Stromal cell of bone marrow (primary cell): ENCODE measurements at regions not wholly inside any gene's neighbourhood (a gene's known extent, or its start where the extent isn't known, plus 50 kb on each side); places are given as distances from the start of the nearest gene placed in this dataset.
A peak's percentile ranks its signal among the peaks of the same experiment; 100 is the strongest.

Experiments used
- DNase-seq: peaks from one replicate; pipeline ENCODE4 v3.0.0-alpha.2; 2012; ENCODE audit warnings: low read depth

- DNase-seq = no peak
Measured at GRCh38 chr13:111517641-111518010, 197.2 kb downstream of the TEX29 start.

- DNase-seq = no peak
Measured at GRCh38 chr13:111518161-111518792, 197.8 kb downstream of the TEX29 start.

- DNase-seq = no peak
Measured at GRCh38 chr13:111519041-111519440, 198.6 kb downstream of the TEX29 start.

DNA sequence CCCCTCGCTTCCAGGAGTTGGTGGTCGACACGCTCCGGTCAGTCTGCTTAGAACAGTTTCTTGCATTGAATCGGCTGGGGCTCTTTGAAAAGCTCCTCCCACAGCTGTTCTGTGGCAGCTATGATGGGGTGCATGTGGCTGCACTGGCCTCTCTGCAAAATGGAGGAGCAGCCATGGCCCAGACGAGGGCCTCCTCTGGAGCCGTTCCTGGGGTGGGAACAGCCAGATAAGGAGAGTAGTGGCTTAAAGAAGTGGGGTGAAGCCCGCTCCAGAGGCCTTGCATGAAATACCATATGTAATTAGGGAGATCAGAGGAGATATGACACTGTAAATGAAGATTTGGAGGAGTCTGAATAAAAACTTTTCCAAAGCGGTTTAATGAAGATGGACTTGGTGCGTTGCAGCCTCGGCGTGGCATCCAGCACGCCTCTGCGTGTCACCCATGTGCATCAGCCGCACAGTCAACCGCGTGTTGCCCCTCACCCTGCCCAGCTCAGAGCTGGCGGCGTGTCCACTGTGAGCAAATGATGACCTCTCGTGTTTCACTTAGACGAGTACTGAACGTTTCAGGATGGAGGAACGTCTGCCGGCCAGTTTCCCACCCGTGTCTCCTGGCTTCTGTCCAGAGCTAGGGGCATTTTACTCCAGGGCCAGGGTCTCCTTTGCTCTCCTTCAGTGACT lies 199.2 kb downstream of the TEX29 start:
- DNase-seq = no peak

GRCh38 chr13:111521030-111521429 lies 200.6 kb downstream of the TEX29 start:
- no peak for DNase-seq

DNA sequence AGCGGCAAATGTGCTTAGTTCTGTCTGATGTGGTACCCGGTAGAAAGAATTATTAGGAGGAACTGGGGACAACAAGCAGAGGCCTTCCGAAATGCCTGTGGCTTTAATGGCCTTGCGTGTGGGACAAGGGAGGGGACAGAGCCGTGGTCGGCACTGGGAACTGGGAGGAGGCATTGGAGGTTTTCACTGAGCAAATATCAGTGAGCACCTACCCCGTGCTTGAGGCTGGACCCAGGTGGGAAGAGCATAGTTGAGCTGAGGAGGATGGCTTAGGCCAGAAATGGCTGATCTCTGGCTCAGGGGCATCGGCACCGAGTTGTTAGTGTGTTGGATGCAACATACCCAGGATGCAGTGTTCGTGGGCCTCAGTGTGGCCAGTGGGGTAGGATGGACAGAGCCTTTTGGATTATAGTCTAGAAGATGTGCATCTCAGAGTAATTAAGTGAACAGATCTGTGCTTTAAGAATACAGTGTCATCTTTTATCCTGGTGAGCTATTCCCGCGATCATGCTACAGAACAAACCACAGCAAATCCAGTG lies 201.3 kb downstream of the TEX29 start:
- DNase-seq = no peak

DNA sequence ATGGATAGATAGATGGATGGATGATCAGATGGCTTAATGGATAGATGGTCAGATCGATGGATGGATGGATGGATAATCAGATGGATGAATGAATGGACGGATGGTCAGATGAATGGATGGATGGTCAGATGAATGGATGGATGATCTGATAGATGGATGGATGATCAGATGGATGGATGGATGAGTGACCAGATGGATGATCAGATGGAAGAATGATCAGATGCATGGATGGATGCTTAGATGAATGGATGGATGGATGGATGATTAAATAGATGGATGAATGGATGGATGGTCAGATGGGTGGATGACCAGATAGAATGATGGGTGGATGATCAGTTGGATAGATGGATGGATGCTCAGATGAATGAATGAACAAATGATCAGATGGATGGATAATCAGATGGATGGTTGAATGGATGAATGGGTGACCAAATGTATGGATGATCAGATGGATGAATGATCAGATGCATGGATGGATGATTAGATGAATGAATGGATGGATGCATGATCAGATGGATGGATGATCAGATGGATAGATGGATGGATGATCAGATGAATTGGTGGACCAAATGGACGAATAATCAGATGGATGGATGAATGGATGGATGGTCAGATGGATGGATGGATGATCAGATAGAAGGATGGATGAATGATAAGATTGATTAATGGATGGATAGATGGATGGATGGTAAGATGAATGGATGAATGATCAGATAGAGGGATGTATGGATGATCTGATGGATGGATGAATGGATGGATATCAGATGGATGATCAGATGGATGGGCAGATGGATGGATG lies 205.1 kb downstream of the TEX29 start:
- DNase-seq = no peak

DNA sequence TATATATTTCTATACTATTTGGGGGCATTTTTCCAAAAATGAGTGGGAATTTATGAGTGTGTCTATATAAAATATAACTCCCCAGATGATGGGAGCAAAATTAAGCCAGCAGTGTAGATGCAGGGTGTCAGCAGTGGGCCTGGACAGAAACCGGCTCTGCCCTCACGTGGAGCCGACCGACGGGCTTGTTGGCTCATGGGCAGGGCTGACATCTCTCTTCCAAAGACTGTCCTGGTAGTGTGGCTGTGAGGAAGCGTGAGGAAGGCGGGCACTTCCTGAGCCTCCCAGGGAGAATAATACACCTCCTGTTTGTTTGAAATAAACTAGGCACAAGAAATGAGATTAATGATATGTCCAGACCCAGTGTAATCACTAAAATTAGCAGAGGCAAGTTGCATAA lies 206.5 kb downstream of the TEX29 start:
- no peak for DNase-seq

DNA sequence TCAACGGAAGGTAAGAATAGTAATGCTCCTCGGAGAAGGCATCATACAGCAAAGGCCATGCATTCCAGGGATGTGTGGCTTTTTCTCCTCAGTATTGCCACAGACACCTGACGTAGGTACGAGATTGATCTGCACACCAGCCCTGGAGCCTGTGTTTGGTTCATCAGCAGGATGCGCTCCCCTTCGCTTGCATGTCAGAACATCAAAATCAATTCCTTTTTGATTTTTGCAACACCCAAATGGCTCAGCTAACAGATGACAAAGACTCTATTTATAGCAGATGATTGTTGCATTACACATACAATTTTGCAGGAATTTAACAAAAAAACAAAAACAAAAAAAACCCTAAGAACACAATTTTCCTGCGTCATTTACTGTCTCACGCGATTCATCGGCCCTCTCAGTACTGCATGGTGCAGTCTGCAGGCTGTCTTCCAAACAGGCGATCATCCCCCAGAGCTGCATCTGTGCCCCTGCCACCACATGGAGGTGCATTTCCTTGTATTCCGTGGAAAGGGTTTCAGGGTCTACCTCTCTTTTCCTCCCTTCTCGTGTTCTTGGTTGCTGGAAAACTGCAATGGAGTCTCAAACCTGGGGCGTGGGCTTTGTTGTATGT lies 207.3 kb downstream of the TEX29 start:
- DNase-seq = no peak

- DNase-seq = no peak
Measured at GRCh38 chr13:111528513-111528912, 208.1 kb downstream of the TEX29 start.

GRCh38 chr13:111530137-111530870 lies 209.9 kb downstream of the TEX29 start:
- DNase-seq = no peak

GRCh38 chr13:111531505-111531904 lies 211.1 kb downstream of the TEX29 start:
- peak; percentile 1 for DNase-seq

DNA sequence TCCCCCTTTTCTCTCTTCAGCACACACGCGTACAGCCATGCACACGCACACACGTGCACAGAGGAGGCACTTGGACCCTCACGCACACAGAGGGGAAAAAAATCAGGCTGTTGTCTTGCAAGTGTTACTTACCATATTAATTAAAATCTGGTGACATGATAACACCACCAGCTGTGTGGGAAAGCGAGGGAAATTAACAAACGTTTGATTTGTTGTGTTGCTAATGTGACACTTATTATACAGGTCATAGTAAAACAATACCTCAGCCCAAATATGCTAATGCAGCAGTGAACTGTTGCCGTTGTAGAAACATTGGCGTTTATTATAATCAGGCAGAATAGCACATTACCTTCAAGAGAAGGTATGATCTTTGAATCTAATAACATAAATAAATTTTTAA lies 211.7 kb downstream of the TEX29 start:
- DNase-seq = no peak

DNA sequence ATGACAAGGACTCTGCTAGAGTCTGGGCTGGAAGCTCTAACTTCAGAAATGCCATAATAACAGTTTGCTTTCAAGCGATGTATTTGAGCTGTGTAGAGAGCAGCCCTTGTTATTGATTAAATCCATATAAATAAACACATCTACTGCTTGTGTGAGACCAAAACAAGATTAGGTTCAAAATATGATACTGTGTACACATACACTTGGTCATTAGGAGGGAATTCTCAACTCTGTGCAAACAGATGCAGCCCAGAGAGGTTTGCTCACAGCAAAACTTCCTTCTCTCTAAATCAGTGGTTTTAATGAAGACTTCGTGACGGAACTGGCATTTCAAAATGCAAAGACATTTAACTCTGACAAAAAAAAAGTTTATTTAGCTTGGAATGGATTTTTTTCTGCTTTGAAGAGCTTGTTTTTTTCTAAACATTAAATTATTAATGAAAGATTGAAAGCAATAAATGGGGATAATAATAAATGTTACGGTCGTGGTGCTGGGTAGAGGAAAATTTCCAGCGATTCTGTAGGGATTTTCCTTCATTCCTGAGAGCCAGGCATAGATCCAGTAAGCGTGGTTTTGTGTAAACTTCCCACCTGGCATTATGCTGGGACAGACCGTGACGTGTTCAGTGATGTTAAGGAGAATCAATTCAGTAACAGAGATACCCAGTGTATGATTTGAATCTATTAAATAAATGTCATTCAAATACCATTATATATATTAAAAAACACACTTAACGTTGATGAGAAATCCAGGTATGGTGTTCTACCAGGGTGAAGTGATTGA lies 213.7 kb downstream of the TEX29 start:
- no peak for DNase-seq

DNA sequence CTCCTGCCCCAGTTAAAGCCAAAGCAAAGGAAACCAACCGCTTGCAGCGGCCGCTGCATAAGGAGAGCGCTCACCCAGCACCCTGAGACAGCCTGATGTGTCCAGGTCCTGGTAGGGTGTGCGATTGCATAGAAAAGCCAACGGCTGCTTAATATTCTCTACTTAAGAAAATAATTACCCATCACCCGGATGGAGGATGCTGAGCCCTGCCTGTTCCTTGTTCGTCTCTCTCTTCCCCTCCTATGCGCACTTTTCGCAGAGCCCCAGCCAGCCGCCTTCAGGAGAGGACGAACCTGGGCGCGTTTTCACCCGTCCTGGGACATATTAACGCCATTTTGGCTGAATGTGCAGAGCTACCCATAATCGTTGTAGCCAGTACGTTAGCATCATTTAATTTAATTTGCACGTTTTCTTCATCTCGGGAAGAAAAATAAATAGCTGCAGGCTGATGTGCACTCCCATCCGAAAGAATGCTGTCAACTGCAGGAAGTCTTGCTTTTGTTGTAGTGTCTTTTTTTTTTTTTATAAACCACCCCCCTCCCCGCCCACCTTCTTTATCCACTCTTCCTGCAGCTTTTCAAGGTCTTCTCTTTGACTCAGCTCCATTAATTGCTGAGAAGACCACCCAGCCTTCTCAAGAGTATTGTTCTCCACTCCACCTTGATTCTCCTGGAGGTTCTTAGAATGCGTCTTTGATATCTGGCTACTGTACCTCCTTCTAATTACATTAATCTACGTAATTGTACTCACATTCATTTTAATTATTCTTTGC lies 214.5 kb downstream of the TEX29 start:
- DNase-seq = no peak

GRCh38 chr13:111535523-111535811 lies 215.0 kb downstream of the TEX29 start:
- DNase-seq = no peak

- DNase-seq = no peak
Measured at GRCh38 chr13:111536075-111536642, 215.7 kb downstream of the TEX29 start.

DNA sequence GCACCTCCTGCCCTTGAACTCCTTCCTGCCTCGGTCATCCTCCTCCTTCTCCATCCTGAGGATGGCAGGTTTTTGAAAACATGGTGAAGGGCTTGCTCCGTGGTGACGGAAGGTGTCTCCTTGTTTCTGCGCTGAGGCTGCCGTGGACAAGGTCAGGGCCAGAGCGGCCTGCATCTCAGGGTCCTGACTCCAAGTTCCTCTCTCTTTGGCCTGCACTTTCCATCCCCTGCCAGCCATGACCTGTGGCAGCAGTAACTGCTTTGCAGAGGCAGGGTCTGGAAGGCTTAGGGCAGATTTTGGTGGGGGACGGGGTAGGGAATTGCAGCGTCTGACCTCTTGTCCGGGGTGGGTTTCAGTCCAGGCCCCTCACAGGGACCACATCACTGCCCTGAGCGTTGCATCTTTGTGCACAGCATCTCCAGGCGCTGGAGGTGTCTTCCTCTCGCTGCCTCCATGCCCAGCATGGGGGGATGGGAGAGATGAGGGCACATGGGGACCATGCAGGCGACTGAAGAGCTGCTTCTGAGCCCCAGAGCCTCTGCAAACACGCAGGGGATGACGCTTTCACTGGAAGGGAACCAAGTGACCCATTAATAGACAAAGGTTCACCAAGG lies 216.8 kb downstream of the TEX29 start:
- DNase-seq = no peak

DNA sequence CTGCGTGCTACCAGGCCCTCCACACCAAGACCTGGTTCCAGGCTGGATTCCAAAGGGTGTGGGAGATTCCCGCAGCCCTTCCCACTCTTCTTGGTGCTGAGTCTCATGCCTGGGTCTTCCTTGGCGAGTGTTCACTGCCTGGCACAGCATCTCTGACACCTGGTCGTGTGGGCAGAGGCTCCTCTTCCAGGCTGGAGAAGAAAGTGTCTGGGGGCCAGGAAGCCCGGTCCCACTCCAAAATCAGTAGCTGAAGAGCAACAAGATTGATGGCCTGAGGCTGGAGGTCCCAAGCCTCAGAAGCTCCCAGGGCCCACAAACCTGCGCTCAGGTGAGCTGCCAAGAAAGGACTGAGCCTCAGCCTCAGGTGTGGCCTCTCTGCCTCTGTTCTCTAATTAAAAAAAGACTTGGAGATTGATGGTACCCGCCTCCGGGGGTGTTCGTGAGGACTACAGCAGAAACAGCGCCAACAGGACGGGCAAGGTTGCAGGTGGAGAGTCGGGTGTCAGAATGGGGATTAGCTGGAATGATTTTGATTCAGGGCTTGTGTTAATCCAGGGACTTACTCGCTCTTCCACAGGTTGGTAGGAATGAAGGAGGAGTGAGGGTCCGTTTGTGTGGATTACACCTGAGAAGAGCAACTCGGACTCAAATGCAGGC lies 217.5 kb downstream of the TEX29 start:
- no peak for DNase-seq
